ENCODE measurements at regions not wholly inside any gene's neighbourhood (a gene's known extent, or its start where the extent isn't known, plus 50 kb on each side); places are given as distances from the start of the nearest gene placed in this dataset.

- H3K9me3 Mint-ChIP-seq, result no peaks in the 10 kb centered on the region
- ATAC-seq (ENCODE audit: low read depth) (no peak), DNase-seq (no peak)
- H3K27me3 Mint-ChIP-seq, result no peaks in the 10 kb centered on the region
- TF ChIP-seq CTCF (IDR thresholded peaks at IDR 0.05), result no peak
- ChIA-PET CTCF (no interaction called here), POLR2A (no interaction called here)
- H3K4me3 Mint-ChIP-seq, result no peak overlapping the region
- no peaks in the 10 kb centered on the region for H3K4me1 Mint-ChIP-seq
- intact Hi-C loops (cut with micrococcal nuclease), result no loop called here
- no peaks in the 10 kb centered on the region for H3K36me3 Mint-ChIP-seq (ENCODE audit: low read depth)
- H3K27ac Mint-ChIP-seq, result no peak overlapping the region
Observed at GRCh38 chr4:23068287-23068686, 375.6 kb downstream of the GBA3 start.

- H3K4me3 Mint-ChIP-seq, result no peak overlapping the region
- POLR2A ChIA-PET, result no interaction called here
- TF ChIP-seq CTCF (IDR thresholded peaks at IDR 0.05), result no peak
- DNase-seq, result no peak
- CTCF ChIA-PET, result no interaction called here
- intact Hi-C loops (cut with micrococcal nuclease), result no loop called here
- no peaks in the 10 kb centered on the region for H3K27me3 Mint-ChIP-seq
- H3K27ac Mint-ChIP-seq, result no peak overlapping the region
- no peaks in the 10 kb centered on the region for H3K36me3 Mint-ChIP-seq (ENCODE audit: low read depth)
- no peaks in the 10 kb centered on the region for H3K4me1 Mint-ChIP-seq
- ATAC-seq (ENCODE audit: low read depth), result no peak
- no peaks in the 10 kb centered on the region for H3K9me3 Mint-ChIP-seq
Observed at GRCh38 chr4:23062188-23062587, 369.5 kb downstream of the GBA3 start.

DNA sequence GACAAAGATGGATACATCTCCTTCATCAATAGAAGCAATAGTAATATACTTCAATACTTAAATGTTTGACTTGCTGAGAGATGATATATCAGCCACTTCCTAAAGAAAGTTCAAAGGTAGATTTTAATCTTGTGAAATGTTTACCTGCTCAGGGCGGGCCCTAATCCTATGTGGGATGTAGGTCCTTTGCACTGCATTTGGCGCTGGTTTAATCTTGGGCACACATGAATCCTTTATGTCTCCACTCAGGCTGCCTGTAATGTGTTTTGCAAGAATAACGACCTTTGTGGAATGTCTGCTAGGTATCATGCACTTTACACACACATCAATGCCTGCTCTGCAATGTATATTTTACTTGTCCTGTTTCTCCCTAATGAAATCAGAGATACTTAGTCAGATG lies 368.7 kb downstream of the GBA3 start:
- H3K9me3 Mint-ChIP-seq, result no peaks in the 10 kb centered on the region

DNA sequence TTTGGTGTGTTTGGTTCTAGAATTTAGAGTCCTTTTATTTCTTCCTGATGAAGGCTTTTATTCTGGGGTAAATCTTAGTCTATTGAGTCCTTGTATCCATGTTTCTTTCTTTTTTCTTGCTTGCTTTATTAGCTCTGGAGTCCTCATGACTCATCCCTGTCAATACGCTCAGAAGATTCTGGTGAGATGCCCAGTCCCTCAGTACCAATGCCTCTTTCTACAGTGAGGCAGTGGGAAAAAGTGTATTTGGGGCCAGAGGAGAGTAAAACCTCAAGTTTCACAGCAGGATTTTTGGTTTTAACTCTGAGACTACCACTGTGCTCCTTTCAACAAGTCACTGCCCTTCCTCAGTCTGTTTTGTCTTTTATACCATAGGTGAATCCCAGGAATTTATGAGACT lies 368.0 kb downstream of the GBA3 start:
- Mint-ChIP-seq H3K9me3 (no peaks in the 10 kb centered on the region), H3K4me3 (no peak overlapping the region), H3K36me3 (ENCODE audit: low read depth) (no peaks in the 10 kb centered on the region), H3K4me1 (no peaks in the 10 kb centered on the region), H3K27me3 (no peaks in the 10 kb centered on the region), H3K27ac (no peak overlapping the region)
- POLR2A ChIA-PET, result no interaction called here
- intact Hi-C loops (cut with micrococcal nuclease), result no loop called here
- CTCF ChIA-PET, result no interaction called here
- DNase-seq (no peak), ATAC-seq (ENCODE audit: low read depth) (no peak)
- no peak for TF ChIP-seq CTCF (IDR thresholded peaks at IDR 0.05)

More for the DNA sequence above, 368.7 kb downstream of the GBA3 start:
- ATAC-seq (ENCODE audit: low read depth), result no peak
- Mint-ChIP-seq H3K4me1 (no peaks in the 10 kb centered on the region), H3K36me3 (ENCODE audit: low read depth) (no peaks in the 10 kb centered on the region), H3K27ac (no peak overlapping the region), H3K4me3 (no peak overlapping the region), H3K27me3 (no peaks in the 10 kb centered on the region)
- POLR2A ChIA-PET, result no interaction called here
- intact Hi-C loops (cut with micrococcal nuclease), result no loop called here
- CTCF ChIA-PET, result no interaction called here
- TF ChIP-seq CTCF (IDR thresholded peaks at IDR 0.05), result no peak
- no peak for DNase-seq

GRCh38 chr4:23058165-23058776 lies 365.5 kb downstream of the GBA3 start:
- ATAC-seq (ENCODE audit: low read depth), result no peak
- TF ChIP-seq CTCF (IDR thresholded peaks at IDR 0.05), result no peak
- POLR2A ChIA-PET, result no interaction called here
- Mint-ChIP-seq H3K4me3 (no peak overlapping the region), H3K27me3 (no peaks in the 10 kb centered on the region), H3K4me1 (no peaks in the 10 kb centered on the region), H3K36me3 (ENCODE audit: low read depth) (no peaks in the 10 kb centered on the region), H3K9me3 (no peaks in the 10 kb centered on the region), H3K27ac (no peak overlapping the region)
- no peak for DNase-seq
- CTCF ChIA-PET, result no interaction called here
- intact Hi-C loops (cut with micrococcal nuclease), result no loop called here

All from activated B cell treated with CpG ODN at 0.5 μM for 24 hours (primary cell).